NCI-H774 (cell line): ENCODE measurements at regions not wholly inside any gene's neighbourhood (a gene's known extent, or its start where the extent isn't known, plus 50 kb on each side); places are given as distances from the start of the nearest gene placed in this dataset.
"Not testable (repeated sequence)": the region's sequence is repeated elsewhere in the genome, so short reads cannot be mapped to it uniquely, and the experiment has no call there.

Experiments used
- DNase-seq: peaks from one replicate; lab custom pipeline; 2025; lab: John Stamatoyannopoulos, UW

DNA sequence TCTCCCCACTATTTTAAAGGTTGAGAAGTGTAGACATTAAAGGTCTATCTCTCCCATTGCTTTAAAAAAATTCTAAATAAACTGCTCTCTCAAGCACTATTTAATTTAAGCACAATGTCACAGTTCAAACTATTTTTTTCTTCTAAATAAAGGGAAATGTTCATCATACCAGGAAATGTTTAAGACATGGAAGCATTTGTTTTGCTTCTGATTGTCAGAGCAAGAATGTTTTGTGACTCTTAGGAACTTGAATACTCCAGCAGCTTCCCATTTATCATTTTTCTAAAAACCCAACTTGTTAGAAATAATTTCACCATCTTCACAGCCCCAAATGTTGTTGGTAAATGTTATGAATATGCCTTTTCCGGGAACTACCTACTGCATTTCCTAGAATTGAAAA lies 121.8 kb upstream of the NTF3 start:
- DNase-seq = no peak

- no peak for DNase-seq
Measured at GRCh38 chr12:5317556-5317955, 114.4 kb upstream of the NTF3 start.

- DNase-seq = no peak
Measured at GRCh38 chr12:5318874-5319273, 113.0 kb upstream of the NTF3 start.

DNA sequence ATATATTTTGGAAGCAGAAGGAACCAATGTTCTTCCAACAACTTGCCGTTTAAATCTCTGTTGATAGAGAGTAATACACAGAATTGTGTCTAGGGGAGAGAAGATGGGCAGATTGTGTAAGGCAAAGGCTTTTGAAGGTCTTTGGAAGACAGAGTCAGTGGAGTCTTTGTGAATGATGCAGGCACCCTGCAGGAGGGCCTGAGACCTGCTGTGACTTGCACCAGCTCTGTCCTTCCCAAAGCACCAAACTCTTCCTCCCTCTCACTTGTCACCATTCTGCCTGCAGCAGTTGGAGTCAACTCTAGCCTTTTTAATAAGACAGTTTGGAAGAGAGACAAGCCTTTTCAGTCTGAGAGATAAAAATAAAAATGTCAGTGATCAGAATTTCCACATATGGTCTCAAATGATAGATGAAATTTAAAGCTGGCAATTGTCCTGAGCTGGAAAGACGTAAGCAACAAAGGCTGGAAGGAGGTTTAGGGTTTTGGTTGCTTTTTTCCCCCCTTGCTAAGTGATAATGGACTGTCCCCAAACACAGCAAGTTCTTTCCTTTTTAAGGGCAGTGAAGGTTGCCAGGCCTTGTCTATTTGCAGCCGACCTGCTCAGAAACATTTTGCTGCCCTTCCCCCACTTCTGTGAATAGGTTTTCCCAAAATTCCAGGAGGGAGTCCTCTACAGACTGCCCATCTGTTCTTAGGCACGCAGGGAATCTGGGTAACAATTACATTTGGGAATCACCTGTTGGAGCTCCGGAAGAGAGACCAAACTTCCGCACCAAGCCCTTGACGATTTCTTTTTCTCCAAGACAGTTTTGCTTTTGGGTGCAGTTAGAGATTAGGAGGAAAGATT lies 103.0 kb upstream of the NTF3 start:
- no peak for DNase-seq

- DNase-seq = no peak
Measured at GRCh38 chr12:5332551-5332950, 99.4 kb upstream of the NTF3 start.

DNA sequence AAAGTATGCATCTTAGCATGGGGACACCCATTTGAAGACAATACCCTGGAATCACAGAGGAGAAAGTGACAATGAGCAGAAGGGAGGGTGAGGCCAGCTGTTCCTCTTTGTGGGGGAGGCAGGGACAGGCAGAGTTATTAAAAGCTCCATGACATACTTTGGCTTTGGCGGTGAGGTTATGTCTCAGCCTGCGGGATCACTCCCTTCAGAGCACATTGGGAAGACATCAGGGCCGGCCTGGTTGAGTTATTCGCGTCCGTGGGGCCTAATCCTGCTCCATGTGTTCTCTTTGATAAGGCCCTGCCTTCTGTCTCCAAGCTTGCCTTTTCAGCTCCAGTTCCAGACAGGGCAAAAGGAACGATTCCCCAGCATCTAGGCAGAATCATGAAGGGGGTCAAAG lies 98.8 kb upstream of the NTF3 start:
- DNase-seq = no peak

DNA sequence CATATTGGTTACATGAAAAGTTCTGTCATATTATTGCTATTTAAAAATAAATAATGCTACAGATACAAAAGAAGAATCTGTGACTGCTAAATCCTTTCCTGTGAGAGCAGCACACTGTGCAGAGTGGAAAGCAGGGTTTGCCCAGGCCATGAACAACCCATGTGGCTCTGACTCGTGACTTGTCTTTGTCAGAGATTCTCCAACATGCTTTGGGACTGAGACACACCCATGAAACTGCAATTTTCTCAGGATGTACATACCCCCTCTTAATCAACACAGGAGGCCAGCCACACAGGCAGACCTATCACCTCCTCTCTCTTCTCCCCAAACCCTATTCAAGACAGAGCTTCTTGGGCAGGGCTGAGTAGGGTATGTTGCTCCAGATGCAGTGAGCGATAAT lies 96.8 kb upstream of the NTF3 start:
- DNase-seq = no peak

GRCh38 chr12:5341086-5341485 lies 90.8 kb upstream of the NTF3 start:
- not testable (repeated sequence) for DNase-seq

DNA sequence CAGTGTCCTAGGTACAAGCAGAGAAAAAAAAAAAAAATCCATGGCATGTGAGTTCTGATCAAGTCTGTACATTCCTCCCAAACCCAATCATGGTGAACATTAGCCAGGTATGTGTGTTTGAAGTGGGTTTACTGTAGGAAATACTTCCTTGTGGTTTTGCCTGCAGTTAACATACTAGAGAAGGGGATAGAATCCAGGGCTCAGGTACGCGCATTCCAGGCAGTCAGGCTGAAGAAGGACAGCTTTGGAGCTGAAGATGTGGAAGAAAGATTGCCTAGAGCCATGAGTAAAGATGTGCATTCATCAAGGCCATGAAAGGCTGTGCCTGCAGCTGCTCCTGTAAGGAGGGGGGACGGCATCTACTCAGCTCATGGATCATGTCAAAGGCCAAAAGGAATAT lies 88.2 kb upstream of the NTF3 start:
- DNase-seq = no peak

DNA sequence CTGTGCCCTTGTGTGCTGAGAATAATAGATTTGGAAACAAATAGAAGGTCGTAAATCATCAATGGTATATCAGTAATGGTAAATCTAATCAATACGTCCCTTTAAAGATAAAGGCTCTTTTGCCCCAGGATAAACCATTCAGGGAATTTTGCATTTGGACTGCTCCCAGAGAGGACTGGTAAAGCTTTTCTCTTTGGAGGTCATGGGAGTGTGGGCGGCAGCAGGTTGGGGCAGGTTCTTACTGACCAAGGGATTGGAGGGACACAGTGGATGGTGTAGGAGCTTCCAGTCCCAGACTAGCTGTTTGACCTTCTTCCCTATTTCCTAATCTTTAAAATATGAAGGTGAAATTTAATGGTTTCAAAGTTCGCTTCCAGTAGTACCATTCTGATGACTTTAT lies 87.8 kb upstream of the NTF3 start:
- no peak for DNase-seq

DNA sequence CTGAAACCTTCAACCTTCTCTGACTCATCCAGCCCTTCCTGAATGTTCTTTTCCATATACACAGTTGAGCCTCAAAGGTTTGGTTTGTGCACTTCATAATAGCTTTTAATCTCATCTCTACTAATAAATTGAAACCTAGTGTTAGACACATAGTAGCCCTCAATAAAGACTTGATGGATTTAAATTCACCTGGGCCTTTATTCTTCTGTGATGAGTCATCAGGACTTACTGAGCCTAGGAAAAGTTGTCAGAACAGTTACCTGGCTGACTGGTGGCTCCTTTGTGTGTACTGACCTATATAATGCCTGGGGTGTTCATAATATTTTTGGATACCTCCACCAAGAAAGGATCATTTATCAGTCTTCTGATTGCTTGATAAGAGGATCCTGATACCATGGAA lies 86.4 kb upstream of the NTF3 start:
- no peak for DNase-seq

DNA sequence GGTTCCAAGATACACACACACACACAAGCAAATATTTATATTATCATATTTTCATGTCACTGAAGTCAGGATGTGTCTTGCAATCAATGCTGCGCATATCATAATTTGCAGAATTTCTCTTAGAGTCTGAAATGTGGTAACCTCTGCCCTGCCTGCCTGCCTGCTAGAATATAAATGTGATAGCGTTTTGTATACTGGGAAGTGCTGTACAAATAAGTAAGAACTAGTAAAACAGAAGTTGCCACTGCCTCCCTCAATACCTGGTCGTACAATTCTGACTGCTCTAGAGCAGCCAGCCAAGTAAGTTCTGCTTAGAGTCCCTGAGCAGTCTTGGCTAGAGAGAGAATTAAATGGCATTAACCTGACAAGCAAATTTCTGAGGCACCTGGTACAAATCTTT lies 83.9 kb upstream of the NTF3 start:
- DNase-seq = no peak

GRCh38 chr12:5348491-5348890 lies 83.4 kb upstream of the NTF3 start:
- no peak for DNase-seq

- no peak for DNase-seq
Measured at GRCh38 chr12:5364036-5364770, 67.7 kb upstream of the NTF3 start.

- DNase-seq = no peak
Measured at GRCh38 chr12:5369298-5369697, 62.6 kb upstream of the NTF3 start.

DNA sequence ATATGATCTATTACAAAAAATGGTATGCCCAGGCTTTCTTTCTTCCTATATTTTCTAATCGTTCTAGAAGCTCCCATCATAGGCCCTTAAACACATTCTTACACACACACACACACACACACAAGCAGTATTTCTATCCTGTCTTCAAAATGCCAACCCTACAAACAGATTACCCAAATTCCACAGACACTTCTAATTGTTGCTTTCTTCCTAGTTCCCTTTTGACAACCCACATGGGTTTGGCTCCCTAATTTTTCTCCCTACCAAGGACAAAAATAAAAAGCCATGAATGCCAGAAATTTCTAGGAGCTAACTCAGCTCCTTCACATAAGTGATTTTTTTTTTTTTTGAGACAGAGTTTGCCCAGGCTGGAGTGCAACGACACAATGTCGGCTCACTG lies 60.3 kb upstream of the NTF3 start:
- no peak for DNase-seq

DNA sequence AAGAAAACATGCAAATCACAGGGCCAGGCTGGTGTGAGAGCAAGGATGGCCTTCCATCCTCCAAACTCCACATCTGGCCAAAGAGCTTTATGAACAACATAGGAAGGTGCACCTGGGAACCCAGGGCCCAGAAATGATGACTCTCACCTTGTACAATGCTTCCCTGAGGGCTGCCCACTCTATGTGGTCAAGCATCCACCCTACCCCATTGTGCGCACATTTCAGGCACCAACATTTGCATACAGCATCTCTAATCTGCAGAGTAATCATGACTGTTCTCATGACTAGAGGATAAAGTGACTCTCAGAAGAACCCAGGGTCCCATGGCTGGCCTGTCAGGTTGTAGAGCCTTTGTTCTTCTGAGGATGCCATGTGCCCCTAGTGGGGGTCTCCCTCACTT lies 57.2 kb upstream of the NTF3 start:
- DNase-seq = no peak

GRCh38 chr12:5375547-5376295 lies 56.2 kb upstream of the NTF3 start:
- DNase-seq = no peak

DNA sequence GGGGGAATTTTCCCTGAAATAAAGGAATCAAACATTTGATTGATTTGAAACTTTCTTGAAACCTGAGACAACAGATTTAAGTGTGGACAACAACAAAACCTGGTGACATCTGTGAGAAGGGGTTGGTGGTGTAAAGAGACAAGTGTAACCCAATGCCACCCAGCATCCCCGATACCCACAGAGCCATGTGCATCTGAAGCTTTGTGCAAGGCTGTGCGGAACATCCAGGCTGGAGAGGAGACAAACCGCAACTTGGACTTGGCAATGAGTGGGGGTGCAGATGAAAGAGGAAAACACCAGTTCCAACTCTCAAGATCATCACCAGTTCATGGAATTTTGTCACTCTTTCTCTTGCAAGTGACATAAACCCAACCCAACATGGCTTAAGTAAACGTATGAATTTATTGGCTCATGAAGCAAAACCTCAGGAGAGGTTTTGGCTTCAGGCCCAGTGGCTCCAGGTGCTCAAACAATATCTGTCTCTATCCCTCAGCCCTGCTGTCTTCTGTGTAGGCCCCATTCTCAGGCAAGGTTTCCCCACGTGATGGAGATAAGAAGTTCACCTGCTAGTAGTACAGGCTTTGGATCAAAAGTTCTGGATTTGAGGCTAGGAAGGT lies 55.2 kb upstream of the NTF3 start:
- peak; percentile 92 for DNase-seq

GRCh38 chr12:5377997-5378592 lies 53.8 kb upstream of the NTF3 start:
- no peak for DNase-seq

- DNase-seq = no peak
Measured at GRCh38 chr12:5379749-5380496, 52.0 kb upstream of the NTF3 start.
